Testis (tissue), 2 donors: ENCODE measurements at regions not wholly inside any gene's neighbourhood (a gene's known extent, or its start where the extent isn't known, plus 50 kb on each side); places are given as distances from the start of the nearest gene placed in this dataset.

ENCODE experiments used
- DNase-seq: peaks from one replicate; pipeline ENCODE4 v3.0.0-alpha.2; 2019
- H3K27ac ChIP-seq, 2 donors: fragments of 200-600 bp; sonication (generic); one replicate each; pipeline ENCODE4 v1.5.1; 2019
- H3K27me3 ChIP-seq: fragments of 200-600 bp; sonication (generic); one replicate; pipeline ENCODE4 v1.5.1; 2019
- H3K36me3 ChIP-seq: fragments of 200-600 bp; sonication (generic); one replicate; pipeline ENCODE4 v1.5.1; 2017; ENCODE audit warnings: low read depth; ENCODE audit errors: missing control alignments
- H3K4me1 ChIP-seq: fragments of 200-600 bp; sonication (generic); one replicate; pipeline ENCODE4 v1.5.1; 2019
- H3K4me3 ChIP-seq, 2 donors: fragments of 200-600 bp; sonication (generic); one replicate each; pipeline ENCODE4 v1.5.1; 2017 to 2019
- H3K9me3 ChIP-seq: fragments of 200-600 bp; sonication (generic); one replicate; pipeline ENCODE4 v1.5.1; 2017
- CTCF ChIP-seq, 3 experiments: fragments of 450-650 bp in 2 of 3; fragments of 200-600 bp in 1 of 3; sonication (generic) in 1 of 3; IDR thresholded peaks; one replicate each; pipeline ENCODE4 v1.5.1; 2016 to 2019; ENCODE audit warnings: antibody characterized with exemption in 3 of 3, mild to moderate bottlenecking in 2 of 3, moderate library complexity in 1 of 3
- POLR2A ChIP-seq: fragments of 450-650 bp; IDR thresholded peaks from one replicate; pipeline ENCODE4 v1.6.1; 2017; ENCODE audit warnings: antibody characterized with exemption, mild to moderate bottlenecking, moderate library complexity
- WGBS, 2 donors: methylation state at CpG; one replicate each; pipeline ENCODE4 v1.1.5; 2018; 5-methylcytosine and 5-hydroxymethylcytosine counted together
- intact Hi-C: fragments of 100-400 bp; cut with DNase I; formaldehyde crosslinking; loops from one replicate; pipeline ENCODE4 v1.15.1; 2023; ENCODE audit warnings: low total_unique reads

GRCh38 chr9:88202321-88202720 lies 64.0 kb upstream of the SPATA31C2 start:
- H3K27ac ChIP-seq, result no peak overlapping the region
- peaks cover 3% of the 10 kb centered on the region for H3K4me1 ChIP-seq
- H3K36me3 ChIP-seq, result no peaks in the 10 kb centered on the region
- intact Hi-C loops, result no loop called here
- 80 to 83% methylated on average over 8 of the region's 8 CpGs for WGBS, 2 donors
- no peaks in the 10 kb centered on the region for H3K9me3 ChIP-seq
- TF ChIP-seq POLR2A (no peak), CTCF (IDR thresholded peaks at IDR 0.05) (no peak)
- DNase-seq, result no peak
- H3K27me3 ChIP-seq, result no peaks in the 10 kb centered on the region
- no peak overlapping the region for H3K4me3 ChIP-seq

- no peak for DNase-seq
- H3K27ac ChIP-seq, result no peak overlapping the region
- peaks cover 3% of the 10 kb centered on the region for H3K4me1 ChIP-seq
- WGBS, 2 donors, result 58 to 61% methylated on average over 7 of the region's 7 CpGs
- no peaks in the 10 kb centered on the region for H3K27me3 ChIP-seq
- TF ChIP-seq CTCF (IDR thresholded peaks at IDR 0.05) (no peak), POLR2A (no peak)
- no peaks in the 10 kb centered on the region for H3K9me3 ChIP-seq
- no peaks in the 10 kb centered on the region for H3K36me3 ChIP-seq
- H3K4me3 ChIP-seq, result no peak overlapping the region
- intact Hi-C loops, result no loop called here
Observed at GRCh38 chr9:88198341-88198807, 60.1 kb upstream of the SPATA31C2 start.

- Histone ChIP-seq H3K4me1 (peaks cover 3% of the 10 kb centered on the region), H3K27ac (no peak overlapping the region), H3K4me3 (no peak overlapping the region), H3K9me3 (no peaks in the 10 kb centered on the region), H3K27me3 (no peaks in the 10 kb centered on the region), H3K36me3 (no peaks in the 10 kb centered on the region)
- TF ChIP-seq POLR2A, result no peak
- WGBS, 2 donors, result 60 to 73% methylated on average over 4 of the region's 4 CpGs
- intact Hi-C loops, result no loop called here
- no peak for DNase-seq
Observed at GRCh38 chr9:88197781-88198340, 59.6 kb upstream of the SPATA31C2 start.

GRCh38 chr9:88197016-88197415 lies 58.7 kb upstream of the SPATA31C2 start:
- Histone ChIP-seq H3K27ac (no peak overlapping the region), H3K4me1 (peaks cover 3% of the 10 kb centered on the region), H3K27me3 (no peaks in the 10 kb centered on the region), H3K9me3 (no peaks in the 10 kb centered on the region), H3K36me3 (no peaks in the 10 kb centered on the region), H3K4me3 (no peak overlapping the region)
- 57 to 62% methylated on average over 3 of the region's 3 CpGs for WGBS, 2 donors
- intact Hi-C loops, result no loop called here
- no peak for DNase-seq
- no peak for TF ChIP-seq POLR2A

GRCh38 chr9:88196142-88196790 lies 58.0 kb upstream of the SPATA31C2 start:
- Histone ChIP-seq H3K27me3 (no peaks in the 10 kb centered on the region), H3K36me3 (no peaks in the 10 kb centered on the region), H3K4me3 (no peak overlapping the region), H3K27ac (no peak overlapping the region), H3K4me1 (peaks cover 3% of the 10 kb centered on the region), H3K9me3 (no peaks in the 10 kb centered on the region)
- TF ChIP-seq CTCF (IDR thresholded peaks at IDR 0.05) (no peak), POLR2A (no peak)
- DNase-seq, result no peak
- intact Hi-C loops, result no loop called here
- WGBS, 2 donors, result 94% methylated on average over 5 of the region's 5 CpGs

GRCh38 chr9:88193766-88194165 lies 55.5 kb upstream of the SPATA31C2 start:
- no peak overlapping the region for H3K4me3 ChIP-seq
- no peaks in the 10 kb centered on the region for H3K27me3 ChIP-seq
- H3K4me1 ChIP-seq, result peaks cover 3% of the 10 kb centered on the region
- intact Hi-C loops, result no loop called here
- no peak for DNase-seq
- no peaks in the 10 kb centered on the region for H3K36me3 ChIP-seq
- 79 to 82% methylated on average over 6 of the region's 6 CpGs for WGBS, 2 donors
- no peak for TF ChIP-seq CTCF (IDR thresholded peaks at IDR 0.05)
- TF ChIP-seq POLR2A, result no peak
- no peaks in the 10 kb centered on the region for H3K9me3 ChIP-seq
- no peak overlapping the region for H3K27ac ChIP-seq
